Neural progenitor cell (in vitro differentiated cells): ENCODE measurements at regions not wholly inside any gene's neighbourhood (a gene's known extent, or its start where the extent isn't known, plus 50 kb on each side); places are given as distances from the start of the nearest gene placed in this dataset.

Experiments
- CTCF ChIP-seq: fragments of 200-600 bp; sonication (generic); IDR thresholded peaks from 2 replicates; pipeline ENCODE4 v1.5.1; 2017; ENCODE audit warnings: antibody characterized with exemption, mild to moderate bottlenecking
- EZH2 ChIP-seq: fragments of 200-600 bp; sonication (generic); IDR thresholded peaks from 2 replicates; pipeline ENCODE4 v1.6.1; 2017; ENCODE audit warnings: antibody characterized with exemption, mild to moderate bottlenecking, moderate library complexity
- EZH2phosphoT487 ChIP-seq: fragments of 200-600 bp; sonication (generic); IDR thresholded peaks from 2 replicates; pipeline ENCODE4 v1.6.1; 2017; ENCODE audit warnings: antibody characterized with exemption

GRCh38 chr6:18720075-18720474, 332.9 kb downstream of the RNF144B start:
- TF ChIP-seq CTCF (no peak), EZH2phosphoT487 (no peak), EZH2 (no peak)
